ENCODE measurements at regions not wholly inside any gene's neighbourhood (a gene's known extent, or its start where the extent isn't known, plus 50 kb on each side); places are given as distances from the start of the nearest gene placed in this dataset.

DNA sequence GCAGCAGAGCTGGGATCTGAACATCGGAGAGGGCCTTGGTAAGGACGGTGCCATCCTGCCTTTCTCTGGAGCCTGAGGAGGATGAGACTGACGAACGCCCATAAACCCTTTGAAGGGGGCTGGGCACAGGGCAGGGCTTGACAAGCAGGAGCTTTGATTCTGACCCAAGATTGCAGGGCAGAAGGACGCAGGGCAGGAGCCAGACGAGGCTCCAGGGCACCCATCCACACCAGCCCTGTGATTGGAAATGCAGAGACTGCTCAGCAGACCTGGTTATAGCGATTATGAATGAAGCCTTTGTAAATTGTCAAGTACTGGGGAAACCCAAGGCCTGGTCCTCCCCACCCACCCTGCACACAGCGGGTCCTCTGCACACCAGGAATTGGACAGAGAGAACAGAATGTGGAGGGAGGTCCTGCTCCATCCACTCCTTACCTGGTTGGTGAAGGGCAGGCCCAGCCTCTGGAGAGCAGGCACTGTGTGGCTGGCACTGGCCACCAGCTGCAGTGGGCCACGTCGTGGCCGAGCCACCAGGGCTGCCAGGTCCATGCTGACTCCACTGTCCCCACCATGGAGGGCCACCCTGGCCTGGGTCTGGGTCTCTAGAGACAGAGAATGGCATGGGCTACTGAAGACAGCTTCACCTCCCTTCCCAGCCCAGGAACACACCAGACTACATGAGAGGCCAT lies 68.8 kb downstream of the RMI2 start:
- in situ Hi-C loops (cut with HindIII; ENCODE audit: low sequenced_read_pairs): loop anchor here (25.0 kb wide), 1 partner anchor 273 kb away; no protein-coding TSS in a partner anchor

DNA sequence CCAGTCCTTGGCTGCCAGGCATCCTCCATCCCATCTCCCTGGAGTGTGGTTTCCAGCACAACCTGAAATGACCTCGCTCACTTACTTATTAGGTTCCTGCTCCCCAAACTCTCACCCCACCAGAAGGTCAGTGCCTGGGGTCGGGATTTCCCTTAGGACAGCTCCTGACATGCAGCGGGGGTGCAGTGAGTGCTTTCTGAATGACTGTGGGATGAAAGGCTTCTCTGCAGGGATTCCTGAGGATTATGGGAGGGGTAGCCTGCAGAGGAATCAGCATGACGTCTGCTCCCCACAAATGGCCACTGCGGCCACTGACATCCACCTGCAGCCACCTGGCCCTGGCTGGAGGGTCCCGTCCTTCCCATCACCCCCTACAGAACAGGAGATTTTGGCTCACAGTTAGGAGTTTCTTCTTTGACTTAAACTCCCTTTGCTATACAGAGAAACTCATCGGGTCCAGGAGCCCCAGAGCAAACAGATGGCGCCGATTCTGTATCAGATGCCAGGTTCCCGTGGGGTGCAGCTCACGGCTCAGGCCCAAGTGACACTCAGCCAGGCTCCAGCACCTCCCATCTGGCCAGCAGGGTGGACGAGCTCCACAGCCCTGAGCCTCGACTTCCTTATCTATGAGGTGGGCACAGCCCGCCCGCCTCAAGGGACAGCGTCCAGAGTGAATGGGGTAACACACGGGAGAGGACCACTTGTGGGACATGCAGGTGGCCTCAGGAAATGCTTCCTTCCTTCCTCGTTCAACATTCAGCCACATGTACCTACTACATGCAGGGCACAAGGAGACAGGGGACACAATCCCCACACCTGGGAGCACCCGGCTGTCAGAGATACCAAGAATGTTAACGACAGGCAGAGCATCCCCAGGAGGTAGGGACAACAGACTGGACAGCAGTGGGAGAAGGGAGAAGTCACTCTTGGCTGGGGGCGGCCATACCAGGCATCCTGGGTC lies 69.8 kb downstream of the RMI2 start:
- in situ Hi-C loops (cut with HindIII; ENCODE audit: low sequenced_read_pairs): loop anchor here (25.0 kb wide), 1 partner anchor 272 kb away; no protein-coding TSS in a partner anchor

DNA sequence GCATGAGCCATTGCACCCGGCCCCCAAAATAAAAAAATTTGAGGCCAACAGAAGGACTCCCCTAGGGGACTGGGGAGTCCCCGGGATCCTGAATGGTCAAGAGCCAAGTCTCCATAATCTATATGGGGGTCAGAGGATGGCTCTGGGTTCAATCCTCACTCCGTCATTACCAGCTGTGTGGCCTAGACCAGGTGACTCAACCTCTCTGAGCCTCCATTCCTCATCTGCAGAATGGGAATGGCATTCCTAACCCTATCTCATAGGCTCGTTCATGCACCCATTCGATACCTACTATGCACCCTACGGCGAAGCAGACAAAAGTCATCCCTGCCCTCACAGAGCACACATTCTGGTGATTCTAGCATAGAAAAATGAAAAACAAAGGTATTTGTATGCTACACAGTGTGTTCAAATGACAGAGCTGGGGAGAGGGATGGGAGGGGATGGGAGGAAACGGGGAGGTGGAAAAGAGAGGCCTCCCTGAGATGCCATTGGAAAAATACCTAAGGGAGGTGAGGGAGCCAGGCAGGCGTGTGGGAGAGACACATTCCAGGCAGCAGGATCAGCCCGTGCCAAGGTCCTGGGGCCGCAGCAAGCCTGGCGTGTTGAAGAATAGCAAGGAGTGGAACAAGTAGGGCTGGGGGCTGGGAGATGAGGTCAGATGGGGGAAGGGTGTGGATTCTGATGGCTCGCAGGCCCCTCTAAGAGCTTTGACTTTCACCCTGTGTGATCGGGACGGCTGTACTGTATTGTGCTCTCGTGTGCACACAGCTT lies 71.2 kb downstream of the RMI2 start:
- in situ Hi-C loops (cut with HindIII; ENCODE audit: low sequenced_read_pairs): loop anchor here (25.0 kb wide), 1 partner anchor 271 kb away; no protein-coding TSS in a partner anchor

DNA sequence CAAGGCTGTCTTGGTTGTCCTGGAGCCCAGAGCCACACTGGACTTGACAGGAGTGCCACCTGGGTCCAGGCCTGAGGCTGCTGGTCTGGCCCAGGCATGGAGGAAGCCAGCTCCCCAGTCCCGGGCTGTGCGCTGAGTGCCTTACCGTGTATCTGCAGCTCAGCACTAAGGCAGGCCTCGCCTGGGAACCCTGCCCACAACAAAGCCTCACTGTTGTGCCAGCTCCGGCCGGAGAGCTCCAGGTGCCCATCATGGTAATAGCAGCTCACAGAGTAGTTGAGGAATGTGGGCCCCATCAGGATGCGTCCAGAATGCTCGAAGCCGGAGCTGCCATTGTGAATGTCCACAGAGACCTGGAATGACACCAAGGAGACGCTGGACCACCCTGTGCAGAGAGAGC lies 72.2 kb downstream of the RMI2 start:
- in situ Hi-C loops (cut with HindIII; ENCODE audit: low sequenced_read_pairs): loop anchor here (25.0 kb wide), 1 partner anchor 270 kb away; no protein-coding TSS in a partner anchor

DNA sequence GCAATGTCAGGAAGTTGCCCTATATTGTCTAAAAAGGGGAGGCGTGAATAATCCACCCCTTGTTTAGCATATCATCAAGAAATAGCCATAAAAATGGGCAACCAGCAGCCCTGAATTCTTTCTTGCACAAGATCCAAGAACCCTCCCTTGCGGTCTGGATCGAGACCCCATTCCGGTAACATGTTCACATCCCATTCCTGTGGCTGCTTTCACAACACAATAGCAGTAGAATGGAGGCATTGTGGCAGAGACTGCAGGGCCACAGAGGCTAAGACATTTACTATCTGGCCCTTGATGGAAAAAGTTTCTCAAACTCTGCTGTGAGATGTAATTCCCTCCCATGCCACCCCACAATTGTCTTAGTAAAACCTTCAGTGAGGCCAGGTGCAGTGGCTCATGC lies 73.2 kb downstream of the RMI2 start:
- in situ Hi-C loops (cut with HindIII; ENCODE audit: low sequenced_read_pairs): loop anchor here (25.0 kb wide), 1 partner anchor 269 kb away; no protein-coding TSS in a partner anchor

DNA sequence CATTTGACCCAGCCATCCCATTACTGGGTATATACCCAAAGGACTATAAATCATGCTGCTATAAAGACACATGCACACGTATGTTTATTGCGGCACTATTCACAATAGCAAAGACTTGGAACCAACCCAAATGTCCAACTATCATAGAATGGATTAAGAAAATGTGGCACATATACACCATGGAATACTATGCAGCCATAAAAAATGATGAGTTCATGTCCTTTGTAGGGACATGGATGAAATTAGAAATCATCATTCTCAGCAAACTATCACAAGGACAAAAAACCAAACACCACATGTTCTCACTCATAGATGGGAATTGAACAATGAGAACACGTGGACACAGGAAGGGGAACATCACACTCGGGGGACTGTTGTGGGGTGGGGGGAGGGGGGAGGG lies 74.8 kb downstream of the RMI2 start:
- in situ Hi-C loops (cut with HindIII; ENCODE audit: low sequenced_read_pairs): loop anchor here (25.0 kb wide), 1 partner anchor 267 kb away; no protein-coding TSS in a partner anchor

DNA sequence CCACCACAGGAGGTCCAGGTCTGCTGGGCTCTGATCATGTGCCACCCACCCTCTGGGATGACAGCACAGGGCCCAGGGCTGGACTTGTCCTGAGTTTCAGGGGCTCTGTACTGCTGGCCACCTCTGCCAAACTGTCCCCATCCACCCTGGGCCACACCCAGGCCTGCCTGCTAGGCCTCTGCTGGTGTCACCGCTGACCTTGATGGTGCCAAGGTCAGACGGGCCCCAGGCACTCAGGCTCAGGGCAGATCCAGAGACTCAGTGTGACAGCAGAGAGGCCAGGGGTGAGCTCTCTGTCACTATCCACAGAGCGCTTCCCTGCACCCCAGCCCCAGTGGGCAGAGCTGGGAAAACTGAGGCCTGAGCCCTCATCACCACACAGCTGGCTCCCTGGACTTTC lies 75.6 kb downstream of the RMI2 start:
- in situ Hi-C loops (cut with HindIII; ENCODE audit: low sequenced_read_pairs): loop anchor here (25.0 kb wide), 1 partner anchor 266 kb away; no protein-coding TSS in a partner anchor

DNA sequence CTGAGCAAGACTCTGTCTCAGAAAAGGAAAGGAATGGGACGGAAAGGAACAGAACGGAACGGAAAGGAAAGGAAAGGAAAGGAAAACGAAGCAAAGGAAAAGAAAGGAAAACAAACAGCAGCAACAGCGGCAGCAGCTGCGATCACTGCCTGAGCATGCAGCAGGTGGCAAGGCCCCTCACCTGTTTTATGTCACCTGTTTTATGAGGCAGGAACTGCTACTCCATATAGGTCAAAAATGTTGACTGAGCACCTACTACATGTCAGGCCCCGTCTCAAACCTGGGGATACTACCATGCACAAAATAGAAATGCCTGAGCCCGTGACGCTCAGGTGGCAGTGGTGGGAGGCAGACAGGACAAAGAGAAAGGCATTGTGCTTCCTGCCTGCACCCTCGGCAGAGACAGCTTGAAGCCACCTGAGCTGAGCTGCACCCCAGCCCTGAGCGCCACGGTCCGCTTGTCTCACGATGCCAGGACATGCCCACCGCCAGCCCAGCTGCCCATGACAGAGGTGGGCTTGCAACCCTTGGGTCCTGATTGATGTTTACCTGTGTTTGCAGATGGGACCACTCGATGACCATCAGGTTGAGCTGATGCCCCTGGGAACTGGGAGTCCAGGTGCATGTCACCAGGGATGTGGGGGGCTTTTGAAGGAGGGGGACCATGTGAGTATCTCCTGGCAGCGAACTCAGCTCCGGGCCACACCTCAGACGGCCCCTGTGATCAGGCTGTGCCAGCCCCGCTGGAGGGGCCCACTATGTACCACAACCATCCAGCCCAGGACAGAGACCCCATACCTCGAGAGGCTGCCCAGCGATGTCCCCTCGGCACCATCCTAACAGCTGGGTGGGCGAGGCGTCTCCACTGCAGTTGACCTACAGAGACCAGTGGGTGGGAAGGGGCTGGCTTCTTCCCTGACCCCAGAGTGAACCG lies 77.4 kb downstream of the RMI2 start:
- in situ Hi-C loops (cut with HindIII; ENCODE audit: low sequenced_read_pairs): loop anchor here (25.0 kb wide), 1 partner anchor 265 kb away; no protein-coding TSS in a partner anchor

DNA sequence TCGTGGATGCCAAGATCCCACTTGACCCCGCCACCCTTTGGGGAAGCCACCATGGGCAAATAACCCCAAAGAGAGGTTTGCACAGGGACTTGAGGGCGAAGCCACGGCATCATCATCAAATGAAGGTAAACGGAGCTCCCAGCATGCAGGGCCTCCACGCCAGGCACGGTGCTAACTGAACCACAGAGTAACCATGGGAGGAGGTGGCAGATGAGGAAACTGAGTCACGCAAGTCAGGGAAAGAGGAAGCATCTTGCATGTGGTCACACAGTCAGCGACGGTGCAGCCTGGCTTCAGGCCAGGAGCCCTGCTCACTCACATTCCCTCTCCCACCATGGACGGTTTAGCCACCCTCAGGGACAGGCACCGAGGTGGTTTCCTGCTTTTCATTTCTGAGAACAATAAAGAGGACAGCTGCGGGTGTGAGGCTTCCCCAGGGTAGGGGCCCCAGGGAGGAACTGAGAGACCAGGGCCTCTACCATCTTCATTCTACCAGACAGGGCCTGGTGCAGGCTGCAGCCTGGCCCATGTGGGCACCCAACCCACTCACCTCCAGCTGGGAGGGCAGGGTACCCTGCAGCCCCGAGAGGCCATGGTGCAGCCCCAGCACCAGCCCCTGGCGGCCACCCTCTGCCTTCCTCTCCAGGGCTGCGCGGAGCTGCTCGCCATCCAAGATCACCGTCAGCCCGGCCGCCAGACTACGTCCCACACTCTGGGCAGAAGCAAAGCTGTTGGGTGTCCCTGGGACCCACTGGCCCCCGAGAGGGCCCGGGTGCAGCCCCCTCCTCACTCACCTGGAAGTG lies 78.3 kb downstream of the RMI2 start:
- in situ Hi-C loops (cut with HindIII; ENCODE audit: low sequenced_read_pairs): loop anchor here (25.0 kb wide), 1 partner anchor 264 kb away; no protein-coding TSS in a partner anchor

DNA sequence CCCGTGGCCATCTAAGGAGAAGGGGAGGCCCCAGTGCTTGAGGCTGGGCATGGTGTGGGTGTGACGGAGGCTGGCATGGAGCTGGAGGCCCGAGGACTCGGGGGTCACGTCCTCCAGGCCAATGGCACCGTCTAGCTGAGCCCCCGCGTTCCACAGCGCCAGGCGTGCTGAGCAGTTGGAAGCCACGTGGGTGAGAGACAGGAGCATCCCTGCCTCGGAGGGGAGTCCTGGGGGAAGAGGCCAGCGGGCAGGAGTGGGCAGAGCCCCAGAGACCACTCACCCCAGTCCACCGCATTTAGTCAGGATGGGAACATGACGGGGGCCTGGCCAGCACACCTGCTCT lies 78.8 kb downstream of the RMI2 start:
- in situ Hi-C loops (cut with HindIII; ENCODE audit: low sequenced_read_pairs): loop anchor here (25.0 kb wide), 1 partner anchor 263 kb away; no protein-coding TSS in a partner anchor

DNA sequence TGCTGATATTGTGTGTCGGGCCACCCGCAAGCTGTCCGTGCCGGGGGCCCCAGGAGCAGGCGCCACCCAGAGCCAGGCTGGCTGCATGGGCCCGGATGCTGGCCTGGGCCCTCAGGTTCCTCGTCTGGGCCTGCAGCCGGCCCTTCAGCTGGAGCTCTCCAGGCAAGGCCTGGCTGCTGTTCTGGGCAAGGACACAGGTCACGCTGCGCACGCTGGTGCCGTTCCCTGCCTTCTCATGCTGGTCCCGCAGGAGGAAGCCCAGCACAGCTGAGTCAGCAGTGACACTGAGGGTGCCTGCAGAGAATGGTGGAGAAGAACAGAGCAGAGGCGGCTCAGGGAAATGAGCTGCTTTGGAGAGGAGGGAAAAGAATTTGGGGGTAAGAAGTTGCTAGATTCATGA lies 79.9 kb downstream of the RMI2 start:
- in situ Hi-C loops (cut with HindIII; ENCODE audit: low sequenced_read_pairs): loop anchor here (5.0 kb wide), 2 partner anchors 42 to 43 kb away; no protein-coding TSS in a partner anchor

DNA sequence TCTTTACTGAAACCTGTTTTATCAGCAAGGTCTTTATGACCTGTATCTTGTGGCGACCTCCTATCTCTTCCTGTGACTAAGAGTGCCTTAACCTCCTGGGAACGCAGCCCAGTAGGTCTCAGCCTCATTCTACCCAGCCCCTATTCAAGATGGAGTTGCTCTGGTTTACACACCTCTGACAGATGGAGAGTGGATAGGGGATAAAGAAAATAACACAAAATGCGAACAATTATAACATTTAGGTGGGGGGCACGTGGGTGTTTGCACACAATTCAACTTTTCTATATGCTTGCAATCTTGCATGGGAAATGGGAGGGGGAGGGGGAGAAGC lies 83.3 kb downstream of the RMI2 start:
- in situ Hi-C loops (cut with HindIII; ENCODE audit: low sequenced_read_pairs): loop anchor here (5.0 kb wide), 2 partner anchors 39 to 46 kb away; no protein-coding TSS in a partner anchor

DNA sequence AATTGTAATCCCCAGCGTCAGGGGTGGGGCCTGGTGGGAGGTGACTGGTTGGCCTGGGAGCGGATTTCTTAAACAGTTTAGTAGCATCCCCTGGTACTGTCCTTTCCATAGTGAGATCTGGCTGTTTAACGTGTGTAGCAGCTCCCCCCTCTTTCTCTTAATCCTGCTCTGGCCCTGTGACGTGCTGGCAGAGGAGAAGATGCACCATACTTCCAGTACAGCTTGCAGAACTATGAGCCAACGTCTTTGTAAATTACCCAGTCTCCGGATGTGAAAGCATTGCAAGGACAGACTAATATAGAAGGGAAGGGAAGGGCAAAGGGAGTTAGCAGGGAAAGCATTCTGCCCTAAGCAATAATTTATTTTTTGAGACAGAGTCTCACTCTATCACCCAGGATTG lies 83.9 kb downstream of the RMI2 start:
- in situ Hi-C loops (cut with HindIII; ENCODE audit: low sequenced_read_pairs): loop anchor here (5.0 kb wide), 2 partner anchors 38 to 47 kb away; no protein-coding TSS in a partner anchor

DNA sequence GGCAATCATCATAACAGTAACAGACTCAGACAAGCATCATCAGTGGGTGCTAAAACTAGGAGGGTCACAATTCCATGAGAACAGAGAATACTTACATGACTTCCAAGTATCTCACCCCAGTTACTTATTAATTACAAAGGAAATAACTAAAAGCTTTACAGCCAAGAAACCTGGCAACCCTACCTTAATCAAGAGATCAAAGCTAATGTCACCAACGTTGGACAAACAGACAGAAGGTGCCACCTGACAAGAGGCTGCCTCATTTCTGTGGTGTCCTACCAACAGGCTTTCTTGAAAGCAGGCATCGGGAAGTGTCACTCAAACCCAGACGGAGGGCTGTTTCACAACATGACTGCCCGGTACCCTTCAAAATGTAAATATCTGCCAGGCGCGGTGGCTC lies 84.6 kb downstream of the RMI2 start:
- in situ Hi-C loops (cut with HindIII; ENCODE audit: low sequenced_read_pairs): loop anchor here (5.0 kb wide), 2 partner anchors 37 to 48 kb away; no protein-coding TSS in a partner anchor

DNA sequence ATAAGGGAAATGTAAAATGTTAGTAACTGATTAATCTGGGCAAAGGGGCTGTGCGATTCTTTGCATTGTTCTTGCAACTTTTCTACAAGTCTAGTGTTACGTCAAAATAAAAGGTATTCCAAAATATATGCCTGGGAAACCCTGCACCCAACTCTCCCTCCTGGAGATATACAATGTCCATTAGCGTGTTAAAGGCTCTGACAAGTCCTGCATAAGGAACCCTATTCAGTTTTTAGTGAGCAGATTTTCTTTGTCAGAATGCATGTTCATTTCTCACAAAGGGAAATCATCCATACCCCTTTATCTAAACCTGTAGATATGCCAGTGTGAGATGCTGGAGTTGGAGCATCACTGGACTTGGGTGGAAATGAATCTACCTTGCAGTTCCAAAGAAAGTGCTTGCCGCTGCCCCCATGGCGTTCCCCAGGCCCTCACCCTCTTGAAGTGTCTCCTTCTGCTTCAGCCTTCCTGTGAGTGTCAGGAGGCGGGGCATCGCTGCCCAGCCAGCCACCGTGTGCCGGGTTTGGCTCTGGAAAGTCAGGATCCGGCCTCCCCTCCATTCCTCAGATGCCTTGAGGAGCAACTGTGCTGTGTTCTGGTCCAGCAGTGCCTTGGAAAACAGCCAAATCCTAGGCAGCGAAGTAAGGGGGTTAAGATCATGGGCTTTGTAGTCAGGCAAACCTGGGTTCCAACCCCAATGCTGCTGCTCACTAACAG lies 85.5 kb downstream of the RMI2 start:
- in situ Hi-C loops (cut with HindIII; ENCODE audit: low sequenced_read_pairs): no loop called here

DNA sequence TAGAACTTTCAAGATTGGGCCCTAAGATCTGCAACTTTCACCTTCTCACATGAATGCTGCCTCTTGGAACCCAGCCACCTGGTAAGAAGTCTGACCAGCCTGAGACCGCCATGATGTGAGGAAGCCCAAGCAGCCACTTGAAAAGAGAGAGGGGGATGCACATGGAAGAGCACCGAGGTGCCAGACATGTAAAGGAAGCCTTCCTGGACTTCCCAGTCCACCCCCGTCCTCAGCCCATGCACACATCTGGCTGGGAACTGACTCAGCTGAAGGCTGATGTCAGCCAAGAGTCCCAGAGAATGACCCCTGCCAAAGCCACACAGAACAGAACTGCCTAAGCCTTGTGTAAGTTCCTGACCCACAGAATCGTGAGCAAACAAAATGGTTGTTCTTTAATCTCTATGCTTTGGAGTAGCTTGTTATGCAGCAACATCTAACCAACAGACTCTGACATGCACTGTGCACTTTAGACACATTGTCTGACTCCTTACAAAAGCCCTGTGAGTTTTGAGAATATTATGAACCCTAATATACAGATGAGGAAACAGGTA lies 86.7 kb downstream of the RMI2 start:
- in situ Hi-C loops (cut with HindIII; ENCODE audit: low sequenced_read_pairs): no loop called here

DNA sequence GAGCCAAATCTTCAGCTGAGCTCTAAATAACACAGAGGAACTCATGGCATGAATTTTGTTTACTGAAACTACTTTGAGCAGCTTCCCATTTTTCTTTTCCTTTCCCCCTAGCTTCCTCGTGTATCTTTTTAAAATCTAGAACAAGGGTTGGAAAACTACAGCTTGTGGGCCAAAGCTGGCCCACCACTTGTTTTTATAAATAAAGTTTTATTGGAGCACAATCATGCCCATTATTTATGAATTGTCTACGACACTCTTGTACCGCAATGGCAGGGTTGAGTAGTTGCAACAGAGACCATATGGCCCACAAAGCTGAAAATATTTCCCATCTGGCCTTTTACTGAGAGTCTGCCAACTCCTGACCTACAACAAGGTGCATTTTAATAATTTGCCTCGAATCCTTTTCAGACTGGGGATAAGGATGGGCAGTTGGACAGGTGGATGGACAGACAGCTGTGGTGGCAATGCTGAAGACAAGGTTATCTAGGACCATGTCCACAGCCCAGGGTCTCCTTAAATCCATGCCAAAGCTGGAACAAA lies 87.7 kb downstream of the RMI2 start:
- in situ Hi-C loops (cut with HindIII; ENCODE audit: low sequenced_read_pairs): no loop called here

Data from endothelial cell of hepatic sinusoid (primary cell).